Esophagus muscularis mucosa (tissue), 4 donors: ENCODE measurements at regions not wholly inside any gene's neighbourhood (a gene's known extent, or its start where the extent isn't known, plus 50 kb on each side); places are given as distances from the start of the nearest gene placed in this dataset.
A peak's percentile ranks its signal among the peaks of the same experiment; 100 is the strongest.

Source experiments
- DNase-seq: peaks from one replicate; pipeline ENCODE4 v3.0.0-alpha.2; 2017; ENCODE audit errors: extremely low spot score
- H3K27ac ChIP-seq, 4 donors: fragments of 200-600 bp; sonication (generic); replicated peaks in 1 of 4; 1 replicate in 3 of 4; 2 replicates in 1 of 4; pipeline ENCODE4 v1.5.1; 2016 to 2019; ENCODE audit warnings: mild to moderate bottlenecking in 1 of 4
- H3K27me3 ChIP-seq, 4 donors: fragments of 200-600 bp; sonication (generic); one replicate each; pipeline versions ENCODE4 v1.5.1 to v1.6.0; 2016 to 2019
- H3K36me3 ChIP-seq, 4 donors: fragments of 200-600 bp; sonication (generic); one replicate each; pipeline ENCODE4 v1.5.1; 2016 to 2019
- H3K4me1 ChIP-seq, 4 donors: fragments of 200-600 bp; sonication (generic); one replicate each; pipeline ENCODE4 v1.5.1; 2016 to 2019
- H3K4me3 ChIP-seq, 4 donors: fragments of 200-600 bp; sonication (generic); 1 replicate in 2 of 4; 2 replicates in 2 of 4; pipeline ENCODE4 v1.5.1; 2016 to 2019; ENCODE audit warnings: mild to moderate bottlenecking in 4 of 4, moderate library complexity in 1 of 4
- H3K9me3 ChIP-seq, 4 donors: fragments of 200-600 bp; sonication (generic); 1 replicate in 3 of 4; 2 replicates in 1 of 4; pipeline ENCODE4 v1.5.1; 2016 to 2019
- CTCF ChIP-seq, 3 experiments: fragments of 200-600 bp in 2 of 3; fragments of 450-650 bp in 1 of 3; sonication (generic) in 2 of 3; IDR thresholded peaks; one replicate each; pipeline ENCODE4 v1.5.1; 2017 to 2019; ENCODE audit warnings: antibody characterized with exemption in 3 of 3, mild to moderate bottlenecking in 2 of 3, moderate library complexity in 1 of 3
- EP300 ChIP-seq: sonication (generic); formaldehyde crosslinking; IDR thresholded peaks from one replicate; pipeline ENCODE4 v1.6.1; 2017; ENCODE audit warnings: antibody characterized with exemption
- POLR2A ChIP-seq: fragments of 450-650 bp; IDR thresholded peaks from one replicate; pipeline ENCODE4 v1.6.1; 2017; ENCODE audit warnings: antibody characterized with exemption, moderate library complexity, mild to moderate bottlenecking, low read depth
- POLR2AphosphoS5 ChIP-seq, 2 donors: sonication (generic); formaldehyde crosslinking; IDR thresholded peaks; one replicate each; pipeline ENCODE4 v1.6.1; 2017; ENCODE audit warnings: antibody characterized with exemption in 2 of 2
- WGBS: methylation state at CpG from one replicate; pipeline ENCODE4 v1.1.5; 2018; 5-methylcytosine and 5-hydroxymethylcytosine counted together
- intact Hi-C: fragments of 100-400 bp; cut with DNase I; formaldehyde crosslinking; loops from one replicate; pipeline ENCODE4 v1.15.1; 2023

- H3K4me1 ChIP-seq = peaks cover 9 to 19% (median 13%) of the 10 kb centered on the region in 4 donors
- H3K9me3 ChIP-seq = no peaks in the 10 kb centered on the region
- H3K27me3 ChIP-seq = no peaks in the 10 kb centered on the region
- no peak for TF ChIP-seq CTCF (IDR thresholded peaks at IDR 0.05)
- no peak for TF ChIP-seq POLR2AphosphoS5 (IDR thresholded peaks at IDR 0.05)
- TF ChIP-seq EP300 = no peak
- TF ChIP-seq POLR2A = no peak
- DNase-seq = no peak
- H3K27ac ChIP-seq = peak overlapping the region in 1 of 4 donors; percentile 23
- H3K4me3 ChIP-seq = no peak overlapping the region
- no peaks in the 10 kb centered on the region for H3K36me3 ChIP-seq
- intact Hi-C loops = no loop called here
- 91% methylated on average over 2 of the region's 2 CpGs for WGBS
Observed at GRCh38 chr12:95417372-95417771, 56.6 kb upstream of the METAP2 start.

GRCh38 chr12:95418142-95418541, 55.8 kb upstream of the METAP2 start:
- Histone ChIP-seq H3K9me3 (no peaks in the 10 kb centered on the region), H3K36me3 (no peaks in the 10 kb centered on the region), H3K27me3 (no peaks in the 10 kb centered on the region), H3K4me3 (no peak overlapping the region), H3K4me1 (peaks cover 7 to 19% (median 11%) of the 10 kb centered on the region in 4 donors), H3K27ac (no peak overlapping the region)
- TF ChIP-seq CTCF (IDR thresholded peaks at IDR 0.05) (no peak), POLR2AphosphoS5 (IDR thresholded peaks at IDR 0.05) (no peak), EP300 (no peak), POLR2A (no peak)
- WGBS = 79% methylated on average over 2 of the region's 2 CpGs
- no peak for DNase-seq
- intact Hi-C loops = no loop called here
